Spleen (tissue), 7 donors: ENCODE measurements at regions not wholly inside any gene's neighbourhood (a gene's known extent, or its start where the extent isn't known, plus 50 kb on each side); places are given as distances from the start of the nearest gene placed in this dataset.

ENCODE experiments used
- CTCF ChIP-seq, 11 experiments: fragments of 200-600 bp in 7 of 11; fragments of 450-650 bp in 4 of 11; sonication (generic) in 4 of 11; IDR thresholded peaks in 8 of 11; conservative IDR thresholded peaks in 3 of 11; 1 replicate in 7 of 11; 2 replicates in 4 of 11; pipeline versions ENCODE4 v1.4.0 to v1.8.0; 2016 to 2021; ENCODE audit warnings: antibody characterized with exemption in 11 of 11, inconsistent platforms in 4 of 11, mild to moderate bottlenecking in 1 of 11
- POLR2AphosphoS5 ChIP-seq, 3 donors: sonication (generic); formaldehyde crosslinking; IDR thresholded peaks; one replicate each; pipeline ENCODE4 v1.5.1; 2017; ENCODE audit warnings: antibody characterized with exemption in 3 of 3
- donor health status: DM: no; HTN: no; CAD: no; lungs with moderate emphysema.
- donor health status: DM: no; HTN: no; CAD: no.
- donor health status: DM: no; HTN: no; CAD: no.

GRCh38 chr18:60319129-60319528 lies 53.4 kb downstream of the MC4R start:
- TF ChIP-seq CTCF (IDR thresholded peaks at IDR 0.05 in 8 of 11, conservative IDR thresholded peaks at IDR 0.05 in 3 of 11) (no peak), POLR2AphosphoS5 (IDR thresholded peaks at IDR 0.05) (no peak)
